ENCODE measurements at regions not wholly inside any gene's neighbourhood (a gene's known extent, or its start where the extent isn't known, plus 50 kb on each side); places are given as distances from the start of the nearest gene placed in this dataset.

DNA sequence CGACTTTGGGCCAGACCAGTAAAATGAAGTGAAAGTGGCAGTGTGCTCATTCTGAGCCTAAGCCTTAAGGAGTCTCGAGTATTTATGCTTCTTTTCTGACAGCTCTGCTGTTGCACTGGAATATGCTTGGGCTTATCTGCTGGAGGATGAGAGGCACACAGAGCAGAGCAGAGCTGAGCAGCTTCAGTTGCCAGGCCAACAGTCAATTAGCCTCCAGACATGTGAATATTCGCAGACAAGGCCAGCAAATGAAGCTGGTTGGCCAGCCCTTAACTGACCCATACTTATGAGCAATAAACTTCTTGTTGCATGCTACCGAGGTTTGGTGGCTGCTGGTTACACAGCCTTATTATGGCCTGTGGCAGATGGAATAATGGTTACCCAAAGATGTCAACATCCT is 203.0 kb upstream of the GEMIN8 start:
- DNase-seq (ENCODE audit: low spot score) (no peak), ATAC-seq (ENCODE audit: insufficient number of reproducible peaks, low FRiP score, low read depth) (no peak)
- no peak overlapping the region for H3K4me3 ChIP-seq
- no peaks in the 10 kb centered on the region for H3K27me3 ChIP-seq (replicated peaks; ENCODE audit: insufficient read depth)
- no peaks in the 10 kb centered on the region for H3K36me3 ChIP-seq
- H3K27ac ChIP-seq: no peak overlapping the region
- H3K9me3 ChIP-seq: no peaks in the 10 kb centered on the region
- no peak for TF ChIP-seq CTCF (IDR thresholded peaks at IDR 0.05)
- no peaks in the 10 kb centered on the region for H3K4me1 ChIP-seq (ENCODE audit: control insufficient read depth in 1 of 2, low read depth in 2 of 2)

DNA sequence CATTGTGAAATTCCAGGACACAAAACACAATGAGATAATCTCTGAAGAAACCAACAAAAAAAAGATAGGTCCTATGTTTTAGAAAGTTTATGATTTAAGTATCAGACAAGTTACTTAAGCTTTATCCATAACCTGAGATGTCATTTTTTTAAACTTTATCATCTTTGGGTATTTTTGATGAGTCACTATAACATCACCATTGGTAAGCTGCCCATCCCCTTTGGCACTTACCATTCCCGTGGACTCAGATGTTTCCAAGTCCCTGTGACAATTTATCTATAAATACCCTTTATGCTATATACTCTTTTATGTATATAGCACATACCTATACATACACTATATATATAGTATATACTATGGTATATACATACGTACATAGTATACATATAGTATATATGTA is 198.9 kb upstream of the GEMIN8 start:
- no peak overlapping the region for H3K27ac ChIP-seq
- ATAC-seq (ENCODE audit: insufficient number of reproducible peaks, low FRiP score, low read depth): no peak
- no peaks in the 10 kb centered on the region for H3K4me1 ChIP-seq (ENCODE audit: control insufficient read depth in 1 of 2, low read depth in 2 of 2)
- no peak overlapping the region for H3K4me3 ChIP-seq
- no peak for DNase-seq (ENCODE audit: low spot score)
- TF ChIP-seq CTCF (IDR thresholded peaks at IDR 0.05): no peak
- H3K27me3 ChIP-seq (replicated peaks; ENCODE audit: insufficient read depth): no peaks in the 10 kb centered on the region
- no peaks in the 10 kb centered on the region for H3K36me3 ChIP-seq
- no peaks in the 10 kb centered on the region for H3K9me3 ChIP-seq

GRCh38 chrX:14220386-14220944 is 190.8 kb upstream of the GEMIN8 start:
- no peak for ATAC-seq (ENCODE audit: insufficient number of reproducible peaks, low FRiP score, low read depth)
- H3K27me3 ChIP-seq (replicated peaks; ENCODE audit: insufficient read depth): no peaks in the 10 kb centered on the region
- no peaks in the 10 kb centered on the region for H3K9me3 ChIP-seq
- no peak for DNase-seq (ENCODE audit: low spot score)
- no peaks in the 10 kb centered on the region for H3K4me1 ChIP-seq (ENCODE audit: control insufficient read depth in 1 of 2, low read depth in 2 of 2)
- TF ChIP-seq CTCF (IDR thresholded peaks at IDR 0.05): no peak
- H3K27ac ChIP-seq: no peak overlapping the region
- no peaks in the 10 kb centered on the region for H3K36me3 ChIP-seq
- no peak overlapping the region for H3K4me3 ChIP-seq

DNA sequence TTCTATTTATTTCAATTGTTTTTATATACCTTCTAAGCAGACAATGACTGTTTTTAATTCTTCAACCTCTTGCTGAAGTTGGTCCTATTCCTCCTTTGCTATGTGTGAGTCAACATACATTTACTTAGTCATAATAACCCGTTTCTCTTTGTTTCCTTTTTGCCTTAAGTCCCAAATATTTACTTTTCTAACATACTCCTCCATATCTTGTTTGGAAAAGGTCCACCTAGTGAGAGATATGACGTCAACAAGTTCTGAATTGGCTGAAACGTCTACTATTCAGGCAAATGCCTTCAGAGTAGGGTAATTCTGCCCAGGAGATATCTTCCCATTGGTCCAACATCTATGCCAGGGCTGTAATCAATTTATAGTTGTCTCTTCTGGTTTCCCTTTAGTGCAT is 179.3 kb upstream of the GEMIN8 start:
- no peak for DNase-seq (ENCODE audit: low spot score)
- H3K36me3 ChIP-seq: no peaks in the 10 kb centered on the region
- no peaks in the 10 kb centered on the region for H3K27me3 ChIP-seq (replicated peaks; ENCODE audit: insufficient read depth)
- no peak for TF ChIP-seq CTCF (IDR thresholded peaks at IDR 0.05)
- no peaks in the 10 kb centered on the region for H3K9me3 ChIP-seq
- no peak for ATAC-seq (ENCODE audit: insufficient number of reproducible peaks, low FRiP score, low read depth)
- no peak overlapping the region for H3K4me3 ChIP-seq
- no peak overlapping the region for H3K27ac ChIP-seq
- H3K4me1 ChIP-seq (ENCODE audit: control insufficient read depth in 1 of 2, low read depth in 2 of 2): no peaks in the 10 kb centered on the region

DNA sequence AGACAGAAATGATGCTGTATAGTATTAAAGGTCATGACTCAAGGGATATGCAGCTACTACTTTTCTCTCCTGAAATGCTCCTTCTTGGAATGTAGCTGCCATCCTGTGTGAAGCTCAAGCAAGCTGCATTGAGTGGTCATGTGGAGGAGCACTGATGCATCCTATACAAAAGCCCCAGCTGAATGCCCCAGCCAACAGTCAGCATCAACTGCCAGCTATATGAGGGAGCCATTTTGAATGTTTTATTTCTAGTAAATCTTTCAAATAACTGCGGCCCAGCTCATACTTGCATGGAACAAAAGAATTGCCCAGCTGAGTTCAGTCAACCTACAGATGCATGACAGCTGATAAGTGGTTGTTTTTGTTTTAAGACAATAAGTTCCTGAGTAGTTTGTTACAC is 165.0 kb upstream of the GEMIN8 start:
- Histone ChIP-seq H3K4me1 (ENCODE audit: control insufficient read depth in 1 of 2, low read depth in 2 of 2) (no peaks in the 10 kb centered on the region), H3K36me3 (no peaks in the 10 kb centered on the region), H3K4me3 (no peak overlapping the region), H3K27ac (no peak overlapping the region), H3K27me3 (replicated peaks; ENCODE audit: insufficient read depth) (no peaks in the 10 kb centered on the region), H3K9me3 (no peaks in the 10 kb centered on the region)
- no peak for TF ChIP-seq CTCF (IDR thresholded peaks at IDR 0.05)
- DNase-seq (ENCODE audit: low spot score) (no peak), ATAC-seq (ENCODE audit: insufficient number of reproducible peaks, low FRiP score, low read depth) (no peak)

Measured in thoracic aorta (tissue), 2 donors.